WTC11 (cell line): ENCODE measurements at regions not wholly inside any gene's neighbourhood (a gene's known extent, or its start where the extent isn't known, plus 50 kb on each side); places are given as distances from the start of the nearest gene placed in this dataset.

Experiments used
- ATAC-seq: fragments of 200-7000 bp; cut with Tn5 transposase; 2 replicates; pipeline ENCODE4 v1.10.0; 2021; ENCODE audit warnings: mild to moderate bottlenecking, moderate library complexity
- CTCF ChIA-PET: fragments of 300-600 bp; sonication (Branson Sonifier 250); formaldehyde crosslinking; loops from one replicate; lab custom pipeline; 2021; ENCODE audit warnings: antibody characterized with exemption; lab: Charles Lee
- POLR2A ChIA-PET: fragments of 350-600 bp; sonication (Branson Sonifier 250); formaldehyde crosslinking; loops from one replicate; lab custom pipeline; 2021; ENCODE audit warnings: antibody characterized with exemption; lab: Charles Lee
- DNase-seq: peaks from one replicate; pipeline ENCODE4 v3.0.0; 2021; ENCODE audit warnings: low spot score
- H3K27ac Mint-ChIP-seq: 2 replicates; pipeline ENCODE4 v1.8.0; 2021; ENCODE audit warnings: mixed read lengths
- H3K27me3 Mint-ChIP-seq: 2 replicates; pipeline ENCODE4 v1.8.0; 2021; ENCODE audit warnings: low read depth, mild to moderate bottlenecking, moderate library complexity, mixed read lengths
- H3K36me3 Mint-ChIP-seq: 2 replicates; pipeline ENCODE4 v1.8.0; 2021; ENCODE audit warnings: mixed read lengths
- H3K4me1 Mint-ChIP-seq: 2 replicates; pipeline ENCODE4 v1.8.0; 2022; ENCODE audit warnings: mixed read lengths
- H3K4me3 Mint-ChIP-seq: 2 replicates; pipeline ENCODE4 v1.8.0; 2021; ENCODE audit warnings: mild to moderate bottlenecking, moderate library complexity, mixed read lengths
- H3K9me3 Mint-ChIP-seq: 2 replicates; pipeline ENCODE4 v1.8.0; 2021; ENCODE audit warnings: mixed read lengths
- FOXJ3 ChIP-seq: sonication (generic); formaldehyde crosslinking; IDR thresholded peaks from 2 replicates; pipeline ENCODE4 v1.9.0; 2021; ENCODE audit warnings: missing genetic modification reagents, mild to moderate bottlenecking, borderline replicate concordance
- KAT7 ChIP-seq: sonication (generic); formaldehyde crosslinking; IDR thresholded peaks from 2 replicates; pipeline ENCODE4 v1.8.1; 2023; ENCODE audit warnings: missing genetic modification reagents, mild to moderate bottlenecking, borderline replicate concordance
- MYBL2 ChIP-seq: sonication (generic); formaldehyde crosslinking; IDR thresholded peaks from 2 replicates; pipeline ENCODE4 v1.8.1; 2023; ENCODE audit warnings: mild to moderate bottlenecking, moderate library complexity, missing genetic modification reagents
- NR3C1 ChIP-seq: sonication (generic); formaldehyde crosslinking; conservative IDR thresholded peaks from 2 replicates; pipeline ENCODE4 v1.8.1; 2023; ENCODE audit warnings: low read depth, mild to moderate bottlenecking, missing genetic modification reagents
- OVOL2 ChIP-seq: fragments of 250-450 bp; sonication (Bioruptor Pico); IDR thresholded peaks from 2 replicates; pipeline ENCODE4 v1.9.0; 2021; ENCODE audit warnings: mild to moderate bottlenecking, borderline replicate concordance
- PRRX2 ChIP-seq: fragments of 250-450 bp; sonication (Bioruptor Pico); IDR thresholded peaks from 2 replicates; pipeline ENCODE4 v1.8.0; 2021; ENCODE audit warnings: mild to moderate bottlenecking
- TEAD4 ChIP-seq: sonication (generic); formaldehyde crosslinking; IDR thresholded peaks from 2 replicates; pipeline ENCODE4 v1.8.0; 2022; ENCODE audit warnings: mild to moderate bottlenecking, missing genetic modification reagents
- ZNF671 ChIP-seq: fragments of 250-450 bp; sonication (Bioruptor Pico); IDR thresholded peaks from 2 replicates; pipeline ENCODE4 v1.8.0; 2021; ENCODE audit warnings: mild to moderate bottlenecking
- TF ChIP-seq, protein P1 (sequence below): sonication (generic); formaldehyde crosslinking; IDR thresholded peaks from 2 replicates; pipeline ENCODE4 v1.8.1; 2023; ENCODE audit warnings: mild to moderate bottlenecking, moderate library complexity, missing genetic modification reagents
- TF ChIP-seq, protein P2 (sequence below): sonication (generic); formaldehyde crosslinking; IDR thresholded peaks from 2 replicates; pipeline ENCODE4 v1.8.1; 2022; ENCODE audit warnings: missing genetic modification reagents, borderline replicate concordance
- TF ChIP-seq, protein P3 (sequence below): sonication (generic); formaldehyde crosslinking; IDR thresholded peaks from 2 replicates; pipeline ENCODE4 v1.8.0; 2023; ENCODE audit warnings: missing genetic modification reagents
- TF ChIP-seq, protein P4 (sequence below): sonication (generic); formaldehyde crosslinking; IDR thresholded peaks from 2 replicates; pipeline ENCODE4 v1.8.0; 2022; ENCODE audit warnings: mild to moderate bottlenecking, missing genetic modification reagents
- TF ChIP-seq, protein P5 (sequence below): sonication (generic); formaldehyde crosslinking; IDR thresholded peaks from 2 replicates; pipeline ENCODE4 v1.8.1; 2023; ENCODE audit warnings: mild to moderate bottlenecking, missing genetic modification reagents
- TF ChIP-seq, protein P6 (sequence below): fragments of 200-600 bp; IDR thresholded peaks from 2 replicates; pipeline ENCODE4 v1.8.0; 2022; ENCODE audit warnings: antibody characterized with exemption
- TF ChIP-seq, protein P7 (sequence below): sonication (generic); formaldehyde crosslinking; IDR thresholded peaks from 2 replicates; pipeline ENCODE4 v1.8.0; 2023; ENCODE audit warnings: mild to moderate bottlenecking, missing genetic modification reagents
- TF ChIP-seq, protein P8 (sequence below): sonication (generic); formaldehyde crosslinking; IDR thresholded peaks from 2 replicates; pipeline ENCODE4 v1.8.1; 2022; ENCODE audit warnings: low read depth, missing genetic modification reagents, borderline replicate concordance
- TF ChIP-seq, protein P9 (sequence below): sonication (generic); formaldehyde crosslinking; IDR thresholded peaks from 2 replicates; pipeline ENCODE4 v1.8.1; 2022; ENCODE audit warnings: mild to moderate bottlenecking, moderate library complexity, missing genetic modification reagents
- TF ChIP-seq, protein P10 (sequence below): sonication (generic); formaldehyde crosslinking; IDR thresholded peaks from 2 replicates; pipeline ENCODE4 v1.8.1; 2023; ENCODE audit warnings: mild to moderate bottlenecking, missing genetic modification reagents

DNA sequence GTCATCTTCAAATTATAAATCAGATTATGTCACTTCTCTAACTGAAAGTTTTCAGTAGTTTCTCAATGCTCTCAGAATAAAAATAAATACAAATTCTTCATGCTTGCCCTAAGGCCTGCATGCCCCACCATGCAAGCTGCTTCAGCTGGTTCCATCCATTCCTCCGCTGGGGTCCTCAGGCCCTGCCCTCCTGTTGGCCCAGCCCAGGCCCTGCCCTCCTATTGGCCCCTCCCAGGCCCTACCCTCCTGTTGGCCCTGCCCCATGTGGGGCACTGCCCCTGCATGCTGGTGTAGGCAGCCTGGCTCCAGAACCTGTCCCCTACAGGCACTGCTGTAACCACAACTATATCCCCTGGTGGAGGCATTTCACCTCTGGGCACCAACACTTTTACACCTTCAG is 109.3 kb upstream of the TCERG1L start (continued):
- TF ChIP-seq, protein P1, sequence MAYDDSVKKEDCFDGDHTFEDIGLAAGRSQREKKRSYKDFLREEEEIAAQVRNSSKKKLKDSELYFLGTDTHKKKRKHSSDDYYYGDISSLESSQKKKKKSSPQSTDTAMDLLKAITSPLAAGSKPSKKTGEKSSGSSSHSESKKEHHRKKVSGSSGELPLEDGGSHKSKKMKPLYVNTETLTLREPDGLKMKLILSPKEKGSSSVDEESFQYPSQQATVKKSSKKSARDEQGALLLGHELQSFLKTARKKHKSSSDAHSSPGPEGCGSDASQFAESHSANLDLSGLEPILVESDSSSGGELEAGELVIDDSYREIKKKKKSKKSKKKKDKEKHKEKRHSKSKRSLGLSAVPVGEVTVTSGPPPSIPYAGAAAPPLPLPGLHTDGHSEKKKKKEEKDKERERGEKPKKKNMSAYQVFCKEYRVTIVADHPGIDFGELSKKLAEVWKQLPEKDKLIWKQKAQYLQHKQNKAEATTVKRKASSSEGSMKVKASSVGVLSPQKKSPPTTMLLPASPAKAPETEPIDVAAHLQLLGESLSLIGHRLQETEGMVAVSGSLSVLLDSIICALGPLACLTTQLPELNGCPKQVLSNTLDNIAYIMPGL (CRISPR knock-in tag) = no peak
- TF ChIP-seq, protein P2, sequence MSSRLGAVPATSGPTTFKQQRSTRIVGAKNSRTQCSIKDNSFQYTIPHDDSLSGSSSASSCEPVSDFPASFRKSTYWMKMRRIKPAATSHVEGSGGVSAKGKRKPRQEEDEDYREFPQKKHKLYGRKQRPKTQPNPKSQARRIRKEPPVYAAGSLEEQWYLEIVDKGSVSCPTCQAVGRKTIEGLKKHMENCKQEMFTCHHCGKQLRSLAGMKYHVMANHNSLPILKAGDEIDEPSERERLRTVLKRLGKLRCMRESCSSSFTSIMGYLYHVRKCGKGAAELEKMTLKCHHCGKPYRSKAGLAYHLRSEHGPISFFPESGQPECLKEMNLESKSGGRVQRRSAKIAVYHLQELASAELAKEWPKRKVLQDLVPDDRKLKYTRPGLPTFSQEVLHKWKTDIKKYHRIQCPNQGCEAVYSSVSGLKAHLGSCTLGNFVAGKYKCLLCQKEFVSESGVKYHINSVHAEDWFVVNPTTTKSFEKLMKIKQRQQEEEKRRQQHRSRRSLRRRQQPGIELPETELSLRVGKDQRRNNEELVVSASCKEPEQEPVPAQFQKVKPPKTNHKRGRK = no peak
- TF ChIP-seq NR3C1 (CRISPR knock-in tag) (no peak), PRRX2 (CRISPR knock-in tag) (no peak), ZNF671 (CRISPR knock-in tag) (no peak), KAT7 (no peak)
- TF ChIP-seq, protein P3, sequence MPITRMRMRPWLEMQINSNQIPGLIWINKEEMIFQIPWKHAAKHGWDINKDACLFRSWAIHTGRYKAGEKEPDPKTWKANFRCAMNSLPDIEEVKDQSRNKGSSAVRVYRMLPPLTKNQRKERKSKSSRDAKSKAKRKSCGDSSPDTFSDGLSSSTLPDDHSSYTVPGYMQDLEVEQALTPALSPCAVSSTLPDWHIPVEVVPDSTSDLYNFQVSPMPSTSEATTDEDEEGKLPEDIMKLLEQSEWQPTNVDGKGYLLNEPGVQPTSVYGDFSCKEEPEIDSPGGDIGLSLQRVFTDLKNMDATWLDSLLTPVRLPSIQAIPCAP = no peak
- TF ChIP-seq, protein P4, sequence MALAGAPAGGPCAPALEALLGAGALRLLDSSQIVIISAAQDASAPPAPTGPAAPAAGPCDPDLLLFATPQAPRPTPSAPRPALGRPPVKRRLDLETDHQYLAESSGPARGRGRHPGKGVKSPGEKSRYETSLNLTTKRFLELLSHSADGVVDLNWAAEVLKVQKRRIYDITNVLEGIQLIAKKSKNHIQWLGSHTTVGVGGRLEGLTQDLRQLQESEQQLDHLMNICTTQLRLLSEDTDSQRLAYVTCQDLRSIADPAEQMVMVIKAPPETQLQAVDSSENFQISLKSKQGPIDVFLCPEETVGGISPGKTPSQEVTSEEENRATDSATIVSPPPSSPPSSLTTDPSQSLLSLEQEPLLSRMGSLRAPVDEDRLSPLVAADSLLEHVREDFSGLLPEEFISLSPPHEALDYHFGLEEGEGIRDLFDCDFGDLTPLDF (CRISPR knock-in tag) = no peak
- TF ChIP-seq, protein P5, sequence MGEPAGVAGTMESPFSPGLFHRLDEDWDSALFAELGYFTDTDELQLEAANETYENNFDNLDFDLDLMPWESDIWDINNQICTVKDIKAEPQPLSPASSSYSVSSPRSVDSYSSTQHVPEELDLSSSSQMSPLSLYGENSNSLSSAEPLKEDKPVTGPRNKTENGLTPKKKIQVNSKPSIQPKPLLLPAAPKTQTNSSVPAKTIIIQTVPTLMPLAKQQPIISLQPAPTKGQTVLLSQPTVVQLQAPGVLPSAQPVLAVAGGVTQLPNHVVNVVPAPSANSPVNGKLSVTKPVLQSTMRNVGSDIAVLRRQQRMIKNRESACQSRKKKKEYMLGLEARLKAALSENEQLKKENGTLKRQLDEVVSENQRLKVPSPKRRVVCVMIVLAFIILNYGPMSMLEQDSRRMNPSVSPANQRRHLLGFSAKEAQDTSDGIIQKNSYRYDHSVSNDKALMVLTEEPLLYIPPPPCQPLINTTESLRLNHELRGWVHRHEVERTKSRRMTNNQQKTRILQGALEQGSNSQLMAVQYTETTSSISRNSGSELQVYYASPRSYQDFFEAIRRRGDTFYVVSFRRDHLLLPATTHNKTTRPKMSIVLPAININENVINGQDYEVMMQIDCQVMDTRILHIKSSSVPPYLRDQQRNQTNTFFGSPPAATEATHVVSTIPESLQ (CRISPR knock-in tag) = no peak

DNA sequence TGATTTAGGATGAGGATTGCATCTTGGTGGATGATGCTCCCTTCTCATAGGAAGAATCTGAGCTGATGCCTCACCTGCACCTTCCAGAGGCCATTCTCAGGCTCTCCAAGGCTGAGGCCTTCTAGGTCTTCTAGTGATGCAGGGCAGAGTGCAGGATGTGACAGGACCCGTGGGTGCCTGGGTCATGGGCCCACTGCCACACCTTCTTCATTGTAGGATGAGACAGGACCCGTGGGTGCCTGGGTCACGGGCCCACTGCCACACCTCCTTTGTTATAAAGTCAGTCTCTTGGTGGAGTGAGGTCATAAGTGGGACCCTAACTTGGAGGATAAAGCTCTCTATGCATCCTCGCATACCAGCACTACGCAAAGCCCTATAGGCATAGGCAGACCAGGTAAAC is 109.9 kb upstream of the TCERG1L start:
- no peak overlapping the region for H3K27ac Mint-ChIP-seq
- peaks cover 78% of the 10 kb centered on the region for H3K9me3 Mint-ChIP-seq
- no peak for ATAC-seq
- no peaks in the 10 kb centered on the region; the same call in 1 of the 2 replicates for H3K27me3 Mint-ChIP-seq
- ChIA-PET CTCF (no interaction called here), POLR2A (no interaction called here)
- no peak for DNase-seq
- H3K36me3 Mint-ChIP-seq = peaks cover 77% of the 10 kb centered on the region
- H3K4me3 Mint-ChIP-seq = no peak overlapping the region
- H3K4me1 Mint-ChIP-seq = no peaks in the 10 kb centered on the region
- TF ChIP-seq TEAD4 (CRISPR knock-in tag) = no peak
- TF ChIP-seq FOXJ3 (CRISPR knock-in tag) = no peak
- TF ChIP-seq, protein P1 (CRISPR knock-in tag) = no peak
- TF ChIP-seq, protein P6, sequence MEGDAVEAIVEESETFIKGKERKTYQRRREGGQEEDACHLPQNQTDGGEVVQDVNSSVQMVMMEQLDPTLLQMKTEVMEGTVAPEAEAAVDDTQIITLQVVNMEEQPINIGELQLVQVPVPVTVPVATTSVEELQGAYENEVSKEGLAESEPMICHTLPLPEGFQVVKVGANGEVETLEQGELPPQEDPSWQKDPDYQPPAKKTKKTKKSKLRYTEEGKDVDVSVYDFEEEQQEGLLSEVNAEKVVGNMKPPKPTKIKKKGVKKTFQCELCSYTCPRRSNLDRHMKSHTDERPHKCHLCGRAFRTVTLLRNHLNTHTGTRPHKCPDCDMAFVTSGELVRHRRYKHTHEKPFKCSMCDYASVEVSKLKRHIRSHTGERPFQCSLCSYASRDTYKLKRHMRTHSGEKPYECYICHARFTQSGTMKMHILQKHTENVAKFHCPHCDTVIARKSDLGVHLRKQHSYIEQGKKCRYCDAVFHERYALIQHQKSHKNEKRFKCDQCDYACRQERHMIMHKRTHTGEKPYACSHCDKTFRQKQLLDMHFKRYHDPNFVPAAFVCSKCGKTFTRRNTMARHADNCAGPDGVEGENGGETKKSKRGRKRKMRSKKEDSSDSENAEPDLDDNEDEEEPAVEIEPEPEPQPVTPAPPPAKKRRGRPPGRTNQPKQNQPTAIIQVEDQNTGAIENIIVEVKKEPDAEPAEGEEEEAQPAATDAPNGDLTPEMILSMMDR = no peak
- TF ChIP-seq, protein P7, sequence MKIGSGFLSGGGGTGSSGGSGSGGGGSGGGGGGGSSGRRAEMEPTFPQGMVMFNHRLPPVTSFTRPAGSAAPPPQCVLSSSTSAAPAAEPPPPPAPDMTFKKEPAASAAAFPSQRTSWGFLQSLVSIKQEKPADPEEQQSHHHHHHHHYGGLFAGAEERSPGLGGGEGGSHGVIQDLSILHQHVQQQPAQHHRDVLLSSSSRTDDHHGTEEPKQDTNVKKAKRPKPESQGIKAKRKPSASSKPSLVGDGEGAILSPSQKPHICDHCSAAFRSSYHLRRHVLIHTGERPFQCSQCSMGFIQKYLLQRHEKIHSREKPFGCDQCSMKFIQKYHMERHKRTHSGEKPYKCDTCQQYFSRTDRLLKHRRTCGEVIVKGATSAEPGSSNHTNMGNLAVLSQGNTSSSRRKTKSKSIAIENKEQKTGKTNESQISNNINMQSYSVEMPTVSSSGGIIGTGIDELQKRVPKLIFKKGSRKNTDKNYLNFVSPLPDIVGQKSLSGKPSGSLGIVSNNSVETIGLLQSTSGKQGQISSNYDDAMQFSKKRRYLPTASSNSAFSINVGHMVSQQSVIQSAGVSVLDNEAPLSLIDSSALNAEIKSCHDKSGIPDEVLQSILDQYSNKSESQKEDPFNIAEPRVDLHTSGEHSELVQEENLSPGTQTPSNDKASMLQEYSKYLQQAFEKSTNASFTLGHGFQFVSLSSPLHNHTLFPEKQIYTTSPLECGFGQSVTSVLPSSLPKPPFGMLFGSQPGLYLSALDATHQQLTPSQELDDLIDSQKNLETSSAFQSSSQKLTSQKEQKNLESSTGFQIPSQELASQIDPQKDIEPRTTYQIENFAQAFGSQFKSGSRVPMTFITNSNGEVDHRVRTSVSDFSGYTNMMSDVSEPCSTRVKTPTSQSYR (CRISPR knock-in tag) = no peak
- no peak for TF ChIP-seq OVOL2 (CRISPR knock-in tag)
- no peak for TF ChIP-seq MYBL2
- TF ChIP-seq, protein P8, sequence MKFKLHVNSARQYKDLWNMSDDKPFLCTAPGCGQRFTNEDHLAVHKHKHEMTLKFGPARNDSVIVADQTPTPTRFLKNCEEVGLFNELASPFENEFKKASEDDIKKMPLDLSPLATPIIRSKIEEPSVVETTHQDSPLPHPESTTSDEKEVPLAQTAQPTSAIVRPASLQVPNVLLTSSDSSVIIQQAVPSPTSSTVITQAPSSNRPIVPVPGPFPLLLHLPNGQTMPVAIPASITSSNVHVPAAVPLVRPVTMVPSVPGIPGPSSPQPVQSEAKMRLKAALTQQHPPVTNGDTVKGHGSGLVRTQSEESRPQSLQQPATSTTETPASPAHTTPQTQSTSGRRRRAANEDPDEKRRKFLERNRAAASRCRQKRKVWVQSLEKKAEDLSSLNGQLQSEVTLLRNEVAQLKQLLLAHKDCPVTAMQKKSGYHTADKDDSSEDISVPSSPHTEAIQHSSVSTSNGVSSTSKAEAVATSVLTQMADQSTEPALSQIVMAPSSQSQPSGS (CRISPR knock-in tag) = no peak
- TF ChIP-seq, protein P9, sequence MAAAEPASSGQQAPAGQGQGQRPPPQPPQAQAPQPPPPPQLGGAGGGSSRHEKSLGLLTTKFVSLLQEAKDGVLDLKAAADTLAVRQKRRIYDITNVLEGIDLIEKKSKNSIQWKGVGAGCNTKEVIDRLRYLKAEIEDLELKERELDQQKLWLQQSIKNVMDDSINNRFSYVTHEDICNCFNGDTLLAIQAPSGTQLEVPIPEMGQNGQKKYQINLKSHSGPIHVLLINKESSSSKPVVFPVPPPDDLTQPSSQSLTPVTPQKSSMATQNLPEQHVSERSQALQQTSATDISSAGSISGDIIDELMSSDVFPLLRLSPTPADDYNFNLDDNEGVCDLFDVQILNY = no peak
- TF ChIP-seq ZNF671 (CRISPR knock-in tag) = no peak
- TF ChIP-seq KAT7 = no peak
- TF ChIP-seq, protein P10, sequence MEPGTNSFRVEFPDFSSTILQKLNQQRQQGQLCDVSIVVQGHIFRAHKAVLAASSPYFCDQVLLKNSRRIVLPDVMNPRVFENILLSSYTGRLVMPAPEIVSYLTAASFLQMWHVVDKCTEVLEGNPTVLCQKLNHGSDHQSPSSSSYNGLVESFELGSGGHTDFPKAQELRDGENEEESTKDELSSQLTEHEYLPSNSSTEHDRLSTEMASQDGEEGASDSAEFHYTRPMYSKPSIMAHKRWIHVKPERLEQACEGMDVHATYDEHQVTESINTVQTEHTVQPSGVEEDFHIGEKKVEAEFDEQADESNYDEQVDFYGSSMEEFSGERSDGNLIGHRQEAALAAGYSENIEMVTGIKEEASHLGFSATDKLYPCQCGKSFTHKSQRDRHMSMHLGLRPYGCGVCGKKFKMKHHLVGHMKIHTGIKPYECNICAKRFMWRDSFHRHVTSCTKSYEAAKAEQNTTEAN (CRISPR knock-in tag) = no peak
